Caco-2 (cell line): ENCODE measurements at regions not wholly inside any gene's neighbourhood (a gene's known extent, or its start where the extent isn't known, plus 50 kb on each side); places are given as distances from the start of the nearest gene placed in this dataset.

ENCODE experiments used
- BruUV-seq: library from RNA; stranded (reverse); fragments of 400-500 nt; replicated peaks from 2 replicates; lab custom pipeline; 2021; lab: Mats Ljungman, UMichigan
- CTCF ChIA-PET: fragments of 300-600 bp; sonication (Branson Sonifier 250); formaldehyde crosslinking; loops from one replicate; lab custom pipeline; 2022; ENCODE audit warnings: antibody characterized with exemption; lab: Charles Lee
- POLR2A ChIA-PET: fragments of 300-600 bp; sonication (Branson Sonifier 250); formaldehyde crosslinking; loops from one replicate; lab custom pipeline; 2022; ENCODE audit warnings: antibody characterized with exemption; lab: Charles Lee
- DNase-seq, 2 experiments: peaks; one replicate each; pipeline versions ENCODE4 v3.0.0 to v3.0.0-alpha.2; 2020 to 2022
- H3K27me3 ChIP-seq: replicated peaks from 2 replicates; pipeline ENCODE4 v1.6.0; 2011; ENCODE audit warnings: low read length; ENCODE audit not compliant: control insufficient read depth, insufficient read depth
- H3K36me3 ChIP-seq: 2 replicates; pipeline ENCODE4 v1.5.1; 2011; ENCODE audit warnings: low read length; ENCODE audit not compliant: control insufficient read depth, insufficient read depth
- H3K4me1 ChIP-seq: fragments of 250-450 bp; sonication (Bioruptor Pico); 2 replicates; pipeline ENCODE4 v1.5.1; 2020; ENCODE audit warnings: mild to moderate bottlenecking
- H3K4me3 ChIP-seq: 2 replicates; pipeline ENCODE4 v1.5.1; 2011; ENCODE audit warnings: low read depth, mild to moderate bottlenecking, control low read depth, low read length
- H3K9me3 ChIP-seq: fragments of 250-450 bp; sonication (Bioruptor Pico); 2 replicates; pipeline ENCODE4 v1.5.1; 2020; ENCODE audit warnings: mild to moderate bottlenecking, moderate library complexity
- H3K27ac Mint-ChIP-seq: one replicate; pipeline ENCODE4 v1.8.0; 2022; ENCODE audit warnings: mixed read lengths; ENCODE audit not compliant: unreplicated experiment
- H3K27me3 Mint-ChIP-seq: one replicate; pipeline ENCODE4 v1.8.0; 2022; ENCODE audit warnings: mixed read lengths; ENCODE audit not compliant: insufficient read depth, unreplicated experiment
- H3K36me3 Mint-ChIP-seq: one replicate; pipeline ENCODE4 v1.8.0; 2022; ENCODE audit warnings: mild to moderate bottlenecking, mixed read lengths; ENCODE audit not compliant: insufficient read depth, unreplicated experiment
- H3K4me1 Mint-ChIP-seq: one replicate; pipeline ENCODE4 v1.8.0; 2022; ENCODE audit warnings: low read depth, mixed read lengths; ENCODE audit not compliant: unreplicated experiment
- H3K4me3 Mint-ChIP-seq: one replicate; pipeline ENCODE4 v1.8.0; 2022; ENCODE audit warnings: mild to moderate bottlenecking, moderate library complexity, mixed read lengths; ENCODE audit not compliant: unreplicated experiment
- H3K9me3 Mint-ChIP-seq: one replicate; pipeline ENCODE4 v1.8.0; 2022; ENCODE audit warnings: mixed read lengths; ENCODE audit not compliant: unreplicated experiment
- intact Hi-C: fragments of 100-400 bp; cut with micrococcal nuclease; formaldehyde crosslinking; loops from one replicate; pipeline ENCODE4 v1.10.0; 2022; ENCODE audit not compliant: unreplicated experiment
- TF ChIP-seq, protein P1 (sequence below), 2 experiments: fragments of 200-600 bp in 1 of 2; IDR thresholded peaks; 1 replicate in 1 of 2; 2 replicates in 1 of 2; pipeline versions ENCODE4 v1.5.1 to v1.8.0; 2011 to 2022; ENCODE audit warnings: antibody characterized with exemption in 1 of 2, control low read depth in 1 of 2, inconsistent platforms in 1 of 2, low read depth in 1 of 2, low read length in 1 of 2, mild to moderate bottlenecking in 1 of 2, moderate library complexity in 1 of 2; ENCODE audit not compliant: insufficient read depth in 1 of 2, severe bottlenecking in 1 of 2, unreplicated experiment in 1 of 2

DNA sequence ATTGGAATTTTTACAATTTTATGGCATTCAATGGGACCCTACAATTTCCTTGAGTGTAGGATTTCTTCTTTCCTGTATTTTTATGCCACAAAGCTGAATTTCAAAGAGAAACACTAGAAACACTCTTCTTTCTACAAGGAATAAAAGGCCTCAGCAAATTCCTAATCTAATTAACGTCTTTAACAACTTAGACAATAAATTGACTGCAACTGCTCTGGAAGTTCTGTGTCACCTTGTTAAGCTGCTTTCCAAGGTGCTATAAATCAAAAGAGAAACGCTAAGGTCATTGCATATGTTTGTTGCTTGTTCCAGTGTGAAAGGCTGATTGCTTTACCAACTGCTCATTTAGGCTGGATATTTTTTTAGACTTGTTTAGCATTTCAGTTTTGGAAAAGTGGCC lies 182.2 kb downstream of the POLR1F start:
- BruUV-seq = no TSS peak

DNA sequence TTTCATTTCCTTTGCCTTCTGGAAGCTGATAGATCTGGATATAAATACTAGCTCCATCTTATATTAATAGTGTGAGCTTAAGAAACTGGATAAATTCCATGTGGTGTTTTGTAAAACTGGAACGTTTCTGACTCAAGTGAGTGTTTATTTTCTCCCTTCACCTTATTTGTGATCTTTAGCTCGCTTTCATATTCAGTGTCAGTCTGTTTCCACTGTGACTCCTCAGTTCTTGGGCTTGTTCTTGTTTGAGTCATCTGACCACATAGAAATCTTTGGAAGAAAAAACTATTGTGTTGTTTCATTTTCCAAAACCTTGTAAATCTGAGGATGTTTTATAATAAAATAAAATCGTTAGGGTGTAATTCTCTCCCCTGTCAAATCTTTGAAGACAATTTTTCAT lies 186.4 kb downstream of the POLR1F start:
- CTCF ChIA-PET = no interaction called here
- no peaks in the 10 kb centered on the region for H3K4me1 Mint-ChIP-seq
- no peaks in the 10 kb centered on the region for H3K4me1 ChIP-seq
- peaks cover 3% of the 10 kb centered on the region for H3K27me3 Mint-ChIP-seq
- H3K9me3 Mint-ChIP-seq = no peaks in the 10 kb centered on the region
- DNase-seq = no peak
- no peaks in the 10 kb centered on the region for H3K9me3 ChIP-seq
- H3K27ac Mint-ChIP-seq = no peak overlapping the region
- TF ChIP-seq, protein P1, sequence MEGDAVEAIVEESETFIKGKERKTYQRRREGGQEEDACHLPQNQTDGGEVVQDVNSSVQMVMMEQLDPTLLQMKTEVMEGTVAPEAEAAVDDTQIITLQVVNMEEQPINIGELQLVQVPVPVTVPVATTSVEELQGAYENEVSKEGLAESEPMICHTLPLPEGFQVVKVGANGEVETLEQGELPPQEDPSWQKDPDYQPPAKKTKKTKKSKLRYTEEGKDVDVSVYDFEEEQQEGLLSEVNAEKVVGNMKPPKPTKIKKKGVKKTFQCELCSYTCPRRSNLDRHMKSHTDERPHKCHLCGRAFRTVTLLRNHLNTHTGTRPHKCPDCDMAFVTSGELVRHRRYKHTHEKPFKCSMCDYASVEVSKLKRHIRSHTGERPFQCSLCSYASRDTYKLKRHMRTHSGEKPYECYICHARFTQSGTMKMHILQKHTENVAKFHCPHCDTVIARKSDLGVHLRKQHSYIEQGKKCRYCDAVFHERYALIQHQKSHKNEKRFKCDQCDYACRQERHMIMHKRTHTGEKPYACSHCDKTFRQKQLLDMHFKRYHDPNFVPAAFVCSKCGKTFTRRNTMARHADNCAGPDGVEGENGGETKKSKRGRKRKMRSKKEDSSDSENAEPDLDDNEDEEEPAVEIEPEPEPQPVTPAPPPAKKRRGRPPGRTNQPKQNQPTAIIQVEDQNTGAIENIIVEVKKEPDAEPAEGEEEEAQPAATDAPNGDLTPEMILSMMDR (IDR thresholded peaks at IDR 0.05; ENCODE audit: insufficient read depth in 1 of 2, low read depth in 1 of 2, low read length in 1 of 2, severe bottlenecking in 1 of 2, unreplicated experiment in 1 of 2) = no peak
- BruUV-seq = no TSS peak
- no peaks in the 10 kb centered on the region for H3K36me3 Mint-ChIP-seq
- no peaks in the 10 kb centered on the region for H3K27me3 ChIP-seq
- H3K4me3 Mint-ChIP-seq = no peak overlapping the region
- POLR2A ChIA-PET = no interaction called here
- intact Hi-C loops = no loop called here
- no peak overlapping the region for H3K4me3 ChIP-seq
- H3K36me3 ChIP-seq = no peaks in the 10 kb centered on the region

More for the DNA sequence above, 182.2 kb downstream of the POLR1F start:
- intact Hi-C loops = no loop called here
- H3K4me3 Mint-ChIP-seq = no peak overlapping the region
- DNase-seq = no peak
- H3K9me3 Mint-ChIP-seq = no peaks in the 10 kb centered on the region
- TF ChIP-seq, protein P1 (IDR thresholded peaks at IDR 0.05; ENCODE audit: insufficient read depth in 1 of 2, low read depth in 1 of 2, low read length in 1 of 2, severe bottlenecking in 1 of 2, unreplicated experiment in 1 of 2) = no peak
- H3K36me3 Mint-ChIP-seq = no peaks in the 10 kb centered on the region
- Histone ChIP-seq H3K27me3 (no peaks in the 10 kb centered on the region), H3K4me1 (no peaks in the 10 kb centered on the region), H3K9me3 (no peaks in the 10 kb centered on the region), H3K36me3 (no peaks in the 10 kb centered on the region), H3K4me3 (no peak overlapping the region)
- H3K4me1 Mint-ChIP-seq = no peaks in the 10 kb centered on the region
- POLR2A ChIA-PET = no interaction called here
- H3K27me3 Mint-ChIP-seq = no peaks in the 10 kb centered on the region
- CTCF ChIA-PET = no interaction called here
- no peak overlapping the region for H3K27ac Mint-ChIP-seq

DNA sequence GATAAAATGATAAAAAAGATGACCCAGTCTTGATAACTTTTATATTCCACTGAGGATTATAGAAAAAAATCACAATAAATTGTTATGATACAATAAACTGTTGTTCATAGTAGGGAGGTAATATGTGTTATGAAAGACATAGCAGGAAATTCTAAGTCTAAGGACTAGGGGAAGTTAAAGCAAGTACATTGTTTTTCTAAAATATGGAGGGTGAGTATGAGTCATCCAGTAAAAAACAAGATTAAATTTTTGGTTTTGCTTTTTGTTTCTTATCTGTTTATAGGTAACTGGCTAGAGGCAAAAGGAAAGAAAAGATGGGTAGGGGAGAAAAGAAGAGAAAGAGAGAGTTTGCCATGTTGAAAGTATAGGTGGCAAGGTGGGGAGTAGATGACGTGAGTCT lies 188.4 kb downstream of the POLR1F start:
- no peaks in the 10 kb centered on the region for H3K4me1 ChIP-seq
- no peak overlapping the region for H3K4me3 ChIP-seq
- Mint-ChIP-seq H3K36me3 (no peaks in the 10 kb centered on the region), H3K4me3 (no peak overlapping the region), H3K27me3 (peaks cover 6% of the 10 kb centered on the region), H3K27ac (no peak overlapping the region), H3K9me3 (no peaks in the 10 kb centered on the region), H3K4me1 (no peaks in the 10 kb centered on the region)
- DNase-seq = no peak
- intact Hi-C loops = no loop called here
- no peaks in the 10 kb centered on the region for H3K9me3 ChIP-seq
- POLR2A ChIA-PET = no interaction called here
- no TSS peak for BruUV-seq
- H3K36me3 ChIP-seq = no peaks in the 10 kb centered on the region
- CTCF ChIA-PET = no interaction called here
- TF ChIP-seq, protein P1 (IDR thresholded peaks at IDR 0.05; ENCODE audit: insufficient read depth in 1 of 2, low read depth in 1 of 2, low read length in 1 of 2, severe bottlenecking in 1 of 2, unreplicated experiment in 1 of 2) = no peak
- H3K27me3 ChIP-seq = no peaks in the 10 kb centered on the region
